Mesendoderm (in vitro differentiated cells): ENCODE measurements at regions not wholly inside any gene's neighbourhood (a gene's known extent, or its start where the extent isn't known, plus 50 kb on each side); places are given as distances from the start of the nearest gene placed in this dataset.

Source experiments
- DNase-seq: peaks from one replicate; pipeline ENCODE4 v3.0.0; 2013
- H2AK5ac ChIP-seq: 2 replicates; pipeline ENCODE4 v1.6.1; 2013; ENCODE audit warnings: low read length, inconsistent platforms
- H2BK120ac ChIP-seq: 2 replicates; pipeline ENCODE4 v1.6.1; 2013; ENCODE audit warnings: low read depth, mild to moderate bottlenecking, low read length, moderate library complexity, mixed read lengths
- H2BK15ac ChIP-seq: replicated peaks from 2 replicates; pipeline ENCODE4 v1.6.1; 2013; ENCODE audit warnings: low read depth, mild to moderate bottlenecking, moderate library complexity
- H2BK5ac ChIP-seq: 2 replicates; pipeline ENCODE4 v1.6.1; 2013; ENCODE audit warnings: low read length, inconsistent platforms
- H3K18ac ChIP-seq: 2 replicates; pipeline ENCODE4 v1.6.1; 2013; ENCODE audit warnings: mild to moderate bottlenecking, low read length, mixed read lengths
- H3K23ac ChIP-seq: one replicate; pipeline ENCODE4 v1.6.1; 2013; ENCODE audit warnings: low read length
- H3K27ac ChIP-seq: 2 replicates; pipeline ENCODE4 v1.5.1; 2013; ENCODE audit warnings: low read depth, mild to moderate bottlenecking, inconsistent platforms, low read length, moderate library complexity
- H3K27me3 ChIP-seq: 2 replicates; pipeline ENCODE4 v1.6.1; 2013; ENCODE audit warnings: low read length, control low read depth, mild to moderate bottlenecking, inconsistent platforms; ENCODE audit not compliant: insufficient read depth, poor library complexity
- H3K36me3 ChIP-seq: 2 replicates; pipeline ENCODE4 v1.6.1; 2013; ENCODE audit warnings: low read length, inconsistent platforms; ENCODE audit not compliant: control insufficient read depth, insufficient read depth
- H3K4ac ChIP-seq: one replicate; pipeline ENCODE4 v1.6.1; 2013; ENCODE audit warnings: low read depth, mild to moderate bottlenecking, low read length, moderate library complexity
- H3K4me1 ChIP-seq: 2 replicates; pipeline ENCODE4 v1.6.1; 2013; ENCODE audit warnings: low read depth, low read length, inconsistent platforms; ENCODE audit not compliant: control insufficient read depth
- H3K4me2 ChIP-seq: 2 replicates; pipeline ENCODE4 v1.6.1; 2013; ENCODE audit warnings: low read length
- H3K4me3 ChIP-seq: 2 replicates; pipeline ENCODE4 v1.5.1; 2013; ENCODE audit warnings: mild to moderate bottlenecking, low read length
- H3K56ac ChIP-seq: one replicate; pipeline ENCODE4 v1.6.1; 2013; ENCODE audit warnings: low read length
- H3K79me1 ChIP-seq: 2 replicates; pipeline ENCODE4 v1.6.1; 2013; ENCODE audit warnings: low read length, inconsistent platforms
- H3K79me2 ChIP-seq: 2 replicates; pipeline ENCODE4 v1.6.1; 2013; ENCODE audit warnings: mild to moderate bottlenecking, low read length; ENCODE audit not compliant: control insufficient read depth, insufficient read depth
- H3K9ac ChIP-seq: 2 replicates; pipeline ENCODE4 v1.6.1; 2013; ENCODE audit warnings: low read length, inconsistent platforms
- H4K5ac ChIP-seq: one replicate; pipeline ENCODE4 v1.6.1; 2013; ENCODE audit warnings: low read length
- H4K8ac ChIP-seq: one replicate; pipeline ENCODE4 v1.6.1; 2013; ENCODE audit warnings: low read depth, mild to moderate bottlenecking, control low read depth, low read length, moderate library complexity
- WGBS: extraction: QIAGEN DNeasy Blood & Tissue Kit; methylation state at CpG from one replicate; pipeline ENCODE4 v1.1.7; 2013; ENCODE audit warnings: low lambda C conversion rate, missing lambda C conversion rate; ENCODE audit not compliant: insufficient coverage; ENCODE audit errors: extremely low coverage; 5-methylcytosine and 5-hydroxymethylcytosine counted together

DNA sequence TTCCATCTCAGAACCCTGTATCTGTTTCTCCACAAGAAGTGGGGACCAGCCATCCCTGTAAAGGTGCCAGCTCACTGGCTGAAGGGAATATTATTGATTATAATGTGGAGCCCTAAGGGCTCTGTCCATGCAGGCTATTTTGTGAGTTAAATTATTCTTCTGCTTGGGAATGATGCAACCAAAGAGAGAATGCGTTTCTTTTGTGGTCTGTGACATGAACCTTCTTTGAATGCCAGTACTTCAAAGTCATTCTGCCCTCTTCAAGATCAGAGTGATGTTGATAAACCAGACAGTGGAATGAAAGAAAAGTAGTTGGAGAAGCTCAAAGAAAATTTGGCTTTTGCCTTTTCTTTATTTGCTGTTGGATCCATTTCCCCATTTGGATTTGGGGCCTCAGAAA lies 995.2 kb downstream of the KCNMA1 start:
- Histone ChIP-seq H3K4me1 (no peaks in the 10 kb centered on the region), H3K23ac (no peak overlapping the region)

DNA sequence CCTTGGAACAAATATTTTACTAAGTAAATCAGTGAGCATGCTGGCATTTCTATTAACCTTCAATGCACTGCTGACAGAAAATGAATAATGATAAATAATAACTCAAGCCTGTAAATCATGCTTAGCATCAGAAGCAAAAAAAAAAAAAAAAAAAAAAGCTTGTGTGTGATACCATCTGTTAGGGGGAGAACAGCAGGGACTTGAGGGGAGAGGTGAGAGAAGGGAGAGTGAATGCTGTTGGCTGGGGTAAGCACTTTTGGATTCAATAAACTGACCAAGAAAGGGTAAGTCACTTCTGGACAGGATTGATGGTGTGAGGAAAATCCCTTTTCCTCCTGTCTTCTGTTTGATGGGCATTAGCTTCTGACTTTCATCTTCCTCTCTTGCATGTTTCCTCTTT lies 996.4 kb downstream of the KCNMA1 start:
- Histone ChIP-seq H2BK5ac (no peak overlapping the region), H3K27me3 (no peaks in the 10 kb centered on the region), H2AK5ac (no peak overlapping the region), H3K4me3 (no peak overlapping the region), H2BK15ac (no peak overlapping the region), H3K4me2 (no peak overlapping the region), H3K4ac (no peak overlapping the region), H3K79me1 (no peaks in the 10 kb centered on the region), H4K8ac (no peak overlapping the region), H3K9ac (no peak overlapping the region), H3K18ac (no peak overlapping the region), H2BK120ac (no peak overlapping the region), H3K27ac (no peak overlapping the region), H3K4me1 (no peaks in the 10 kb centered on the region), H3K79me2 (no peaks in the 10 kb centered on the region), H3K56ac (no peak overlapping the region), H3K36me3 (no peaks in the 10 kb centered on the region), H3K23ac (no peak overlapping the region), H4K5ac (no peak overlapping the region)
- no peak for DNase-seq

More for the DNA sequence above, 995.2 kb downstream of the KCNMA1 start:
- Histone ChIP-seq H3K4ac (no peak overlapping the region), H3K56ac (no peak overlapping the region), H3K27me3 (no peaks in the 10 kb centered on the region), H2BK120ac (no peak overlapping the region), H3K79me1 (no peaks in the 10 kb centered on the region), H2AK5ac (no peak overlapping the region), H3K9ac (no peak overlapping the region), H2BK15ac (no peak overlapping the region), H3K4me2 (no peak overlapping the region), H3K36me3 (no peaks in the 10 kb centered on the region), H2BK5ac (no peak overlapping the region), H3K4me3 (no peak overlapping the region), H4K5ac (no peak overlapping the region), H4K8ac (no peak overlapping the region), H3K27ac (no peak overlapping the region), H3K18ac (no peak overlapping the region), H3K79me2 (no peaks in the 10 kb centered on the region)
- DNase-seq, result no peak
- no CpG with 5 or more reads among the region's 1 CpG for WGBS

DNA sequence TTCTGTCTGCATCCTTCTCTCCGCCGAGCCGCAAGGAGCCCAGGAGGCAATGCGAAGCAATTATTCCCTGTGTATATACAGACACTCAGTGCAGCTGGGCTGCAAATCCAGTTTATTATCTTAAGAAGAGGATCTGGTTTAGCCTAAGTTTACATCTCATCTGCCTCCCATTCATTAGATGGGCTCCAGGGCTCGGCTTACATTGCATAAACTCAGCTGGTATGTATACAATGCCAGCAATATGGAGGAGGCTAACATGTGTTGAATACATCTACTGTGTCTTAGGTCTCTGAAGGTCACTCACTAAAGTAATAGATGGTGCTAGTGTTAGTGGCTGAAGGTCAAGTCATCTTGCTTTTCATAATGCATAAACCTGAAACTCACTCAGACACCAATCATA lies 996.8 kb downstream of the KCNMA1 start:
- Histone ChIP-seq H3K4me2 (no peak overlapping the region), H3K4me3 (no peak overlapping the region), H3K79me2 (no peaks in the 10 kb centered on the region), H2BK120ac (no peak overlapping the region), H3K18ac (no peak overlapping the region), H3K4ac (no peak overlapping the region), H3K36me3 (no peaks in the 10 kb centered on the region), H2AK5ac (no peak overlapping the region), H3K56ac (no peak overlapping the region), H3K79me1 (no peaks in the 10 kb centered on the region), H3K27me3 (no peaks in the 10 kb centered on the region), H3K23ac (no peak overlapping the region), H4K5ac (no peak overlapping the region), H3K4me1 (no peaks in the 10 kb centered on the region), H2BK15ac (no peak overlapping the region), H2BK5ac (no peak overlapping the region), H3K9ac (no peak overlapping the region), H3K27ac (no peak overlapping the region), H4K8ac (no peak overlapping the region)
- WGBS, result no CpG with 5 or more reads among the region's 5 CpGs
- DNase-seq, result no peak

DNA sequence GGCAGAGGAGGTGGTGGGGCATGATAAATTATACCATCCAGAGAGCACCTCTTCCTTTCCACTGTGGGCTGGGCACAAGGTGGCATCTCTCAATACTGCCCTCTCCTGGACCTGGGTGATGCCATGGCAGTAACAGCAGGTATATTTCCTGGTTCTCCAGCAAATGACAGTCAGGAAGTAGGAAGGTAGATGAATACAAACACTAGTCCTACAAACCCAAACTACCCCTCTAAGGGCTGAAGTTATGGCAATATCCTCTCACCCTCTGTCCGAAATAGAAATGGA lies 1004.9 kb downstream of the KCNMA1 start:
- no peaks in the 10 kb centered on the region for H3K36me3 ChIP-seq
- H3K9ac ChIP-seq, result peak overlapping the region; percentile 37
- no CpG with 5 or more reads among the region's 1 CpG for WGBS
- H3K27me3 ChIP-seq, result no peaks in the 10 kb centered on the region
- no peak overlapping the region for H3K4ac ChIP-seq
- no peak overlapping the region for H4K8ac ChIP-seq
- H2BK120ac ChIP-seq, result no peak overlapping the region
- no peak overlapping the region for H2BK15ac ChIP-seq
- H3K4me1 ChIP-seq, result no peaks in the 10 kb centered on the region
- peak overlapping the region; percentile 47 for H3K56ac ChIP-seq
- H3K79me2 ChIP-seq, result no peaks in the 10 kb centered on the region
- DNase-seq, result peak; percentile 67
- peak overlapping the region; percentile 85 for H3K4me2 ChIP-seq
- no peak overlapping the region for H2AK5ac ChIP-seq
- H2BK5ac ChIP-seq, result no peak overlapping the region
- H3K27ac ChIP-seq, result no peak overlapping the region
- no peak overlapping the region for H3K18ac ChIP-seq
- H3K4me3 ChIP-seq, result no peak overlapping the region
- H4K5ac ChIP-seq, result no peak overlapping the region
- no peak overlapping the region for H3K23ac ChIP-seq
- no peaks in the 10 kb centered on the region for H3K79me1 ChIP-seq

DNA sequence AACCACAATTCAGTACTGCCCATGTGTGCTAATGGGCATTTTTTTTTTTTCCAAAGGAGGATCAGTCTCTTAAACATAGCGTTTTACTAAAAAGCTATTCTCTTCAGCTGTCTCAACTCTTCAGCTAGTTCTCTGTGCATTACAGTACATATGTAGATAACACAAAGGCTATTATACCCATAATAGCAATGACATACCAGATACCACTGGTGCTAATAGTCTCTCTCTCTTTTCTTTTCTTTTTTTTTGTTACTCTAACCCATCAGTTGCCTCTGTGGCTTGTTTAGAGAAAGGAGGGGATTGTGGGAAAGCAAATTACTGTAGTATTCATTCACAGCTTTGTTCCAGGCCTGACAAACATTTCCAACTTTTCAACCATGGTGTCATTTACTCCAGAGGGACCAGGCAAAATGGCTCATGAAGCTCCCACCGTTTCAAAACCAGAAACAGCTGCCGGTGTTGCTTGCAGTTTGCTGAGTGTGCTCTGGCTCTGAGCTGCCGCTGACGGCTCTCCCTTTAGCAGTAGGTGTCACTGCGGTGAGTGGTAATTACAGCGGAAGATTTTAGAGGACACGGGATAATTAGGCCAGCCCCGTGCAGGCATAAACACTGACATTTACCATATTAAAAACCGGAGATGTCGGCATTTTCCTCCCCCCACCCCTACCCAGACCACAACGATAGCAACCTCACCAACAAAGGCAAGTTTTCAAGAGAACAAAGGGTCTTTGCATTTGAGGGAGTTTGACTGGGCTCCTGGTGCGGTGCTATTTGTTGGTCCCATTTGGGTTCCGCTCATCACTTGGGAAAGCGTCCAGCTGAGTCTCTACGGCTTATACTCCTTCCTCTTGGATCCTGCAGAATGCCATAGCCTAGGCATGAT lies 1005.5 kb downstream of the KCNMA1 start:
- no peak overlapping the region for H3K27ac ChIP-seq
- H3K4ac ChIP-seq, result no peak overlapping the region
- no peak overlapping the region for H3K23ac ChIP-seq

More for the DNA sequence above, 1005.5 kb downstream of the KCNMA1 start:
- no peak overlapping the region for H2BK15ac ChIP-seq
- no peak overlapping the region for H4K5ac ChIP-seq
- H3K4me3 ChIP-seq, result no peak overlapping the region
- H2BK5ac ChIP-seq, result no peak overlapping the region
- WGBS, result no CpG with 5 or more reads among the region's 16 CpGs
- H3K79me2 ChIP-seq, result no peaks in the 10 kb centered on the region
- H3K4me1 ChIP-seq, result no peaks in the 10 kb centered on the region
- H3K18ac ChIP-seq, result no peak overlapping the region
- peak overlapping the region; percentile 37 for H3K9ac ChIP-seq
- no peaks in the 10 kb centered on the region for H3K36me3 ChIP-seq
- no peaks in the 10 kb centered on the region for H3K27me3 ChIP-seq
- no peak overlapping the region for H4K8ac ChIP-seq
- peak overlapping the region; percentile 85 for H3K4me2 ChIP-seq
- DNase-seq, result peak; percentile 55
- no peaks in the 10 kb centered on the region for H3K79me1 ChIP-seq
- peak overlapping the region; percentile 47 for H3K56ac ChIP-seq
- no peak overlapping the region for H2BK120ac ChIP-seq
- H2AK5ac ChIP-seq, result no peak overlapping the region
